Lower lobe of right lung (tissue), 2 donors: ENCODE measurements at regions not wholly inside any gene's neighbourhood (a gene's known extent, or its start where the extent isn't known, plus 50 kb on each side); places are given as distances from the start of the nearest gene placed in this dataset.

Source experiments
- ATAC-seq, 2 donors: fragments of 200-7000 bp; cut with Tn5 transposase; one replicate each; pipeline ENCODE4 v1.9.1; 2020 to 2022; ENCODE audit warnings: mild to moderate bottlenecking in 2 of 2, moderate library complexity in 2 of 2
- DNase-seq: peaks from one replicate; pipeline ENCODE4 v3.0.0-alpha.2; 2020
- H3K27ac ChIP-seq: fragments of 200-600 bp; one replicate; pipeline ENCODE4 v1.8.0; 2022
- H3K27me3 ChIP-seq: fragments of 200-600 bp; one replicate; pipeline ENCODE4 v1.8.0; 2022; ENCODE audit warnings: low read depth
- H3K36me3 ChIP-seq: fragments of 200-600 bp; one replicate; pipeline ENCODE4 v1.8.0; 2022; ENCODE audit warnings: mild to moderate bottlenecking
- H3K4me1 ChIP-seq: fragments of 200-600 bp; one replicate; pipeline ENCODE4 v1.8.0; 2022
- H3K4me3 ChIP-seq: fragments of 200-600 bp; one replicate; pipeline ENCODE4 v1.8.0; 2022; ENCODE audit warnings: mild to moderate bottlenecking
- H3K9me3 ChIP-seq: fragments of 200-600 bp; one replicate; pipeline ENCODE4 v1.8.0; 2022
- CTCF ChIP-seq: fragments of 200-600 bp; IDR thresholded peaks from one replicate; pipeline ENCODE4 v1.8.0; 2022; ENCODE audit warnings: antibody characterized with exemption, mild to moderate bottlenecking
- intact Hi-C: fragments of 100-400 bp; cut with DNase I; formaldehyde crosslinking; loops from one replicate; pipeline ENCODE4 v1.11.0; 2022
- donor health status: DM: no; HTN: yes; CAD: no; lungs with severe emphysema.

- Histone ChIP-seq H3K27me3 (peaks cover 7% of the 10 kb centered on the region), H3K36me3 (no peaks in the 10 kb centered on the region), H3K9me3 (no peaks in the 10 kb centered on the region), H3K4me3 (no peak overlapping the region), H3K4me1 (no peaks in the 10 kb centered on the region), H3K27ac (no peak overlapping the region)
- ATAC-seq: no peak
- no peak for DNase-seq
- no peak for TF ChIP-seq CTCF
- intact Hi-C loops: no loop called here
Measured at GRCh38 chr1:30325999-30326398, 397.4 kb downstream of the MATN1 start.

GRCh38 chr1:30325085-30325935 is 398.1 kb downstream of the MATN1 start:
- ATAC-seq: no peak
- Histone ChIP-seq H3K27ac (no peak overlapping the region), H3K36me3 (no peaks in the 10 kb centered on the region), H3K9me3 (no peaks in the 10 kb centered on the region), H3K27me3 (peaks cover 10% of the 10 kb centered on the region), H3K4me3 (no peak overlapping the region), H3K4me1 (no peaks in the 10 kb centered on the region)
- no peak for TF ChIP-seq CTCF
- intact Hi-C loops: no loop called here
- DNase-seq: no peak

GRCh38 chr1:30324251-30325084 is 398.9 kb downstream of the MATN1 start:
- DNase-seq (no peak), ATAC-seq (no peak)
- Histone ChIP-seq H3K36me3 (no peaks in the 10 kb centered on the region), H3K27me3 (peaks cover 18% of the 10 kb centered on the region), H3K27ac (no peak overlapping the region), H3K4me1 (no peaks in the 10 kb centered on the region), H3K9me3 (no peaks in the 10 kb centered on the region), H3K4me3 (no peak overlapping the region)
- intact Hi-C loops: no loop called here
- no peak for TF ChIP-seq CTCF

GRCh38 chr1:30323841-30324240 is 399.5 kb downstream of the MATN1 start:
- ATAC-seq (no peak), DNase-seq (no peak)
- Histone ChIP-seq H3K9me3 (no peaks in the 10 kb centered on the region), H3K27ac (no peak overlapping the region), H3K36me3 (no peaks in the 10 kb centered on the region), H3K4me1 (no peaks in the 10 kb centered on the region), H3K27me3 (peaks cover 19% of the 10 kb centered on the region), H3K4me3 (no peak overlapping the region)
- intact Hi-C loops: no loop called here
- no peak for TF ChIP-seq CTCF

- Histone ChIP-seq H3K4me1 (no peaks in the 10 kb centered on the region), H3K4me3 (no peak overlapping the region), H3K9me3 (no peaks in the 10 kb centered on the region), H3K27me3 (peaks cover 19% of the 10 kb centered on the region), H3K36me3 (no peaks in the 10 kb centered on the region), H3K27ac (no peak overlapping the region)
- TF ChIP-seq CTCF: no peak
- ATAC-seq (no peak), DNase-seq (no peak)
- intact Hi-C loops: no loop called here
Measured at GRCh38 chr1:30323352-30323751, 400.0 kb downstream of the MATN1 start.
